ENCODE measurements at regions not wholly inside any gene's neighbourhood (a gene's known extent, or its start where the extent isn't known, plus 50 kb on each side); places are given as distances from the start of the nearest gene placed in this dataset.

- Histone ChIP-seq H3K9me3 (no peaks in the 10 kb centered on the region), H3K4me1 (no peaks in the 10 kb centered on the region), H3K27me3 (peaks cover 25% of the 10 kb centered on the region), H3K27ac (no peak overlapping the region), H3K4me3 (no peak overlapping the region), H3K36me3 (no peaks in the 10 kb centered on the region)
- WGBS, 2 donors (ENCODE audit: low coverage in 1 of 2) = no CpG with 5 or more reads among the region's 1 CpG
- TF ChIP-seq POLR2AphosphoS5 (IDR thresholded peaks at IDR 0.05) (no peak), POLR2A (IDR thresholded peaks at IDR 0.05) (no peak), EP300 (IDR thresholded peaks at IDR 0.05) (no peak), CTCF (IDR thresholded peaks at IDR 0.05) (no peak)
- ATAC-seq = no peak
Measured at GRCh38 chr17:34143430-34143829, 111.7 kb upstream of the CCL2 start.

- no peaks in the 10 kb centered on the region for H3K4me1 ChIP-seq
- no peak overlapping the region for H3K27ac ChIP-seq
- 21 to 51% methylated on average over 2 to 3 of the region's 5 CpGs for WGBS, 2 donors (ENCODE audit: low coverage in 1 of 2)
- no peak for TF ChIP-seq POLR2A (IDR thresholded peaks at IDR 0.05)
- TF ChIP-seq EP300 (IDR thresholded peaks at IDR 0.05) = no peak
- no peak for TF ChIP-seq POLR2AphosphoS5 (IDR thresholded peaks at IDR 0.05)
- no peak for TF ChIP-seq CTCF (IDR thresholded peaks at IDR 0.05)
- H3K36me3 ChIP-seq = no peaks in the 10 kb centered on the region
- peaks cover 36% of the 10 kb centered on the region for H3K27me3 ChIP-seq
- no peaks in the 10 kb centered on the region for H3K9me3 ChIP-seq
- H3K4me3 ChIP-seq = no peak overlapping the region
- ATAC-seq = no peak
Measured at GRCh38 chr17:34146440-34147043, 108.5 kb upstream of the CCL2 start.

GRCh38 chr17:34151102-34151501, 104.0 kb upstream of the CCL2 start:
- TF ChIP-seq POLR2AphosphoS5 (IDR thresholded peaks at IDR 0.05) (no peak), EP300 (IDR thresholded peaks at IDR 0.05) (no peak), CTCF (IDR thresholded peaks at IDR 0.05) (no peak), POLR2A (IDR thresholded peaks at IDR 0.05) (no peak)
- H3K4me3 ChIP-seq = no peak overlapping the region
- 38 to 50% methylated on average over 1 to 2 of the region's 2 CpGs for WGBS, 2 donors (ENCODE audit: low coverage in 1 of 2)
- H3K36me3 ChIP-seq = no peaks in the 10 kb centered on the region
- peaks cover 67% of the 10 kb centered on the region for H3K27me3 ChIP-seq
- H3K27ac ChIP-seq = no peak overlapping the region
- H3K9me3 ChIP-seq = no peaks in the 10 kb centered on the region
- ATAC-seq = no peak
- H3K4me1 ChIP-seq = no peaks in the 10 kb centered on the region

- WGBS, 2 donors (ENCODE audit: low coverage in 1 of 2) = 62% methylated on average over 6 of the region's 6 CpGs; no CpG with 5 or more reads in 1 of the 2 donors
- H3K27me3 ChIP-seq = peaks cover 69% of the 10 kb centered on the region
- no peak overlapping the region for H3K4me3 ChIP-seq
- no peak for ATAC-seq
- no peaks in the 10 kb centered on the region for H3K36me3 ChIP-seq
- H3K9me3 ChIP-seq = peaks cover 0 to 2% (median 0%) of the 10 kb centered on the region in 3 donors
- no peak overlapping the region for H3K27ac ChIP-seq
- H3K4me1 ChIP-seq = peaks cover 0 to 11% (median 0%) of the 10 kb centered on the region in 3 donors
- TF ChIP-seq POLR2AphosphoS5 (IDR thresholded peaks at IDR 0.05) (no peak), CTCF (IDR thresholded peaks at IDR 0.05) (no peak), EP300 (IDR thresholded peaks at IDR 0.05) (no peak), POLR2A (IDR thresholded peaks at IDR 0.05) (no peak)
Measured at GRCh38 chr17:34153991-34154390, 101.1 kb upstream of the CCL2 start.

GRCh38 chr17:34154961-34155730, 99.9 kb upstream of the CCL2 start:
- no peaks in the 10 kb centered on the region for H3K36me3 ChIP-seq
- H3K27me3 ChIP-seq = peaks cover 75% of the 10 kb centered on the region
- no peak for ATAC-seq

More at GRCh38 chr17:34154961-34155730, 99.9 kb upstream of the CCL2 start:
- 0 to 7% methylated on average over 4 to 6 of the region's 23 CpGs for WGBS, 2 donors (ENCODE audit: low coverage in 1 of 2)
- H3K9me3 ChIP-seq = peaks cover 0 to 5% (median 0%) of the 10 kb centered on the region in 3 donors
- H3K27ac ChIP-seq = no peak overlapping the region
- no peak overlapping the region for H3K4me3 ChIP-seq
- H3K4me1 ChIP-seq = peaks cover 0 to 11% (median 0%) of the 10 kb centered on the region in 3 donors
- TF ChIP-seq POLR2A (IDR thresholded peaks at IDR 0.05) = no peak

All from gastroesophageal sphincter (tissue), 4 donors.